Esophagus squamous epithelium (tissue), 5 donors: ENCODE measurements at regions not wholly inside any gene's neighbourhood (a gene's known extent, or its start where the extent isn't known, plus 50 kb on each side); places are given as distances from the start of the nearest gene placed in this dataset.

ENCODE experiments used
- DNase-seq: peaks from one replicate; lab custom pipeline; 2025; lab: John Stamatoyannopoulos, UW
- H3K27ac ChIP-seq, 4 donors: fragments of 200-600 bp; sonication (generic); one replicate each; pipeline ENCODE4 v1.5.1; 2016 to 2019; ENCODE audit warnings: mild to moderate bottlenecking in 1 of 4
- H3K27me3 ChIP-seq, 4 donors: fragments of 200-600 bp; sonication (generic); 1 replicate in 3 of 4; 2 replicates in 1 of 4; pipeline versions ENCODE4 v1.5.1 to v1.6.0; 2017 to 2021; ENCODE audit warnings: antibody characterized with exemption in 1 of 4
- H3K36me3 ChIP-seq, 3 donors: fragments of 200-600 bp; sonication (generic); one replicate each; pipeline ENCODE4 v1.5.1; 2016 to 2019
- H3K4me1 ChIP-seq, 3 donors: fragments of 200-600 bp; sonication (generic); one replicate each; pipeline ENCODE4 v1.5.1; 2017 to 2019
- H3K4me3 ChIP-seq, 4 donors: fragments of 200-600 bp; sonication (generic); 1 replicate in 3 of 4; 2 replicates in 1 of 4; pipeline ENCODE4 v1.5.1; 2016 to 2019; ENCODE audit warnings: mild to moderate bottlenecking in 2 of 4, moderate library complexity in 1 of 4
- H3K9me3 ChIP-seq, 3 donors: fragments of 200-600 bp; sonication (generic); one replicate each; pipeline ENCODE4 v1.5.1; 2016 to 2019
- POLR2A ChIP-seq, 4 donors: fragments of 450-650 bp; IDR thresholded peaks; one replicate each; pipeline ENCODE4 v1.6.1; 2017; ENCODE audit warnings: antibody characterized with exemption in 4 of 4, mild to moderate bottlenecking in 4 of 4, moderate library complexity in 3 of 4
- WGBS, 2 donors: methylation state at CpG; one replicate each; pipeline ENCODE4 v1.1.5; 2018; 5-methylcytosine and 5-hydroxymethylcytosine counted together
- intact Hi-C: fragments of 100-400 bp; cut with DNase I; formaldehyde crosslinking; loops from one replicate; pipeline ENCODE4 v1.15.0; 2022
- TF ChIP-seq, protein P1 (sequence below), 6 experiments: fragments of 450-650 bp in 4 of 6; fragments of 200-600 bp in 2 of 6; sonication (generic) in 2 of 6; IDR thresholded peaks; one replicate each; pipeline ENCODE4 v1.5.1; 2016 to 2019; ENCODE audit warnings: antibody characterized with exemption in 6 of 6, mild to moderate bottlenecking in 4 of 6, moderate library complexity in 4 of 6
- donor health status: DM: yes; HTN: yes; CAD: no.

DNA sequence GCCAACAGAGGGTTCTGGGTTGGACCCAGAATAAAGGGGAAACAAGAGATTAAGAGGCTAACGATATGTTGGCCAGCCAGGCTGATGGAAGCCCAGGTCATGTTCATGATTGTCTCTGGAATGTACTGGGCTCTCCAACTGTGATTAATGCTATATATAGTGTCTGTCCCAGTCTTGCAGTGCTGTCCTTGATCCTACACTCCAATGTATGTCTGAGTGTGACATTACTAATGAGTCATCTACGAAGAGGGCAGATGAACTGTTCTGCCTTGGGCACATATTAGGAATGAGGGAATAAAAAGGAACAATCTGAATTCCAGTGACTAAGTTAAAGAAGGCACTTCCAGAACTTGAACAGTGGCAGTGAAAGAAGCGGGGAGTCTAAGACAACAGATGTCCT lies 142.1 kb downstream of the PDGFRA start:
- Histone ChIP-seq H3K27ac (no peak overlapping the region), H3K9me3 (no peaks in the 10 kb centered on the region), H3K4me3 (no peak overlapping the region), H3K36me3 (no peaks in the 10 kb centered on the region), H3K4me1 (peaks cover 0 to 10% (median 0%) of the 10 kb centered on the region in 3 donors), H3K27me3 (no peaks in the 10 kb centered on the region)
- no peak for DNase-seq
- WGBS, 2 donors = 45 to 61% methylated on average over 3 of the region's 3 CpGs
- no peak for TF ChIP-seq POLR2A (IDR thresholded peaks at IDR 0.05)
- TF ChIP-seq, protein P1, sequence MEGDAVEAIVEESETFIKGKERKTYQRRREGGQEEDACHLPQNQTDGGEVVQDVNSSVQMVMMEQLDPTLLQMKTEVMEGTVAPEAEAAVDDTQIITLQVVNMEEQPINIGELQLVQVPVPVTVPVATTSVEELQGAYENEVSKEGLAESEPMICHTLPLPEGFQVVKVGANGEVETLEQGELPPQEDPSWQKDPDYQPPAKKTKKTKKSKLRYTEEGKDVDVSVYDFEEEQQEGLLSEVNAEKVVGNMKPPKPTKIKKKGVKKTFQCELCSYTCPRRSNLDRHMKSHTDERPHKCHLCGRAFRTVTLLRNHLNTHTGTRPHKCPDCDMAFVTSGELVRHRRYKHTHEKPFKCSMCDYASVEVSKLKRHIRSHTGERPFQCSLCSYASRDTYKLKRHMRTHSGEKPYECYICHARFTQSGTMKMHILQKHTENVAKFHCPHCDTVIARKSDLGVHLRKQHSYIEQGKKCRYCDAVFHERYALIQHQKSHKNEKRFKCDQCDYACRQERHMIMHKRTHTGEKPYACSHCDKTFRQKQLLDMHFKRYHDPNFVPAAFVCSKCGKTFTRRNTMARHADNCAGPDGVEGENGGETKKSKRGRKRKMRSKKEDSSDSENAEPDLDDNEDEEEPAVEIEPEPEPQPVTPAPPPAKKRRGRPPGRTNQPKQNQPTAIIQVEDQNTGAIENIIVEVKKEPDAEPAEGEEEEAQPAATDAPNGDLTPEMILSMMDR (IDR thresholded peaks at IDR 0.05) = no peak
- intact Hi-C loops = no loop called here

DNA sequence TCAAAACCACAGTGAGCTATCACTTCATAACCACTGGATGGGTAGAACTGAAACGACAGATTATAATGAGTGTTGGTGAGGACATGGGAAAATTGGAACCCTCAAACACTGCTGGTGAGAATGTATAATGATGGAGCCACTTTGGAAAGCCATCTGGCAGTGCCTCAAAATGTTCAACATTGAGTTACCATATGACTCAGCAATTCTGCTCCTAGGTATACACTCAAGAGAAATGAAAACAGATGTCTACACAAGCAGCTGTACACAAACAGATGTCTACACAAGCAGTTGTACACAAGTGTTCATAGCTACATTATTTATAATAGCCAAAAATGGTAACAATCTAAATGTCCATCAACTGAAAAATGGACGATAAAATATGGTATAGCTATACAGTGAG lies 143.9 kb downstream of the PDGFRA start:
- H3K27me3 ChIP-seq = no peaks in the 10 kb centered on the region
- no peak overlapping the region for H3K4me3 ChIP-seq
- TF ChIP-seq, protein P1 (IDR thresholded peaks at IDR 0.05) = no peak
- no peak for TF ChIP-seq POLR2A (IDR thresholded peaks at IDR 0.05)
- H3K9me3 ChIP-seq = no peaks in the 10 kb centered on the region
- no peaks in the 10 kb centered on the region for H3K36me3 ChIP-seq
- peaks cover 0 to 9% (median 0%) of the 10 kb centered on the region in 3 donors for H3K4me1 ChIP-seq
- WGBS, 2 donors = 72 to 84% methylated on average over 2 of the region's 2 CpGs
- H3K27ac ChIP-seq = no peak overlapping the region
- no peak for DNase-seq
- intact Hi-C loops = no loop called here

DNA sequence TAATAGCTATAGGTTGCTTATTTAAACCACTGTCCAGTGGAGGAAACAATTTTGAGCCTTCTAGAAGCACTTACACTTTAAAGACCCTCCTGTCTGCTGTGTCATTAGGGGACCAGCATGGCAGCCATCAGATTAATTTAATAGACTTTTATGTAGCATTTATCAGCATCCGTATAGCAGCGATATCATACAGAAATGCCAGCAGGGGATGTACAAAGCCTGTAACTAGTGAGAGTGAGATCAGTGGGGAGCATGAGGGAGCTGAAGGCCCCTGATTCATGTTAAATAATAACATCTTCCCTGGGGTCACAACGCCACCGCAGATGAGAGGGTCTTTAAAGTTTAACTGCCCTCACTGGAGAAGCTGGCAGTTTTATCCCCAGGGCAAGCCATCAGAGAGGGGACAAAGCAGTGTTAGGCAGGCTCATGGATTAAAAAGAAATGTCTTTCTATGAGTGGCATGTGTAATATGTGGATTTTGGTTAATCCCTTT lies 144.7 kb downstream of the PDGFRA start:
- WGBS, 2 donors = 88 to 98% methylated on average over 3 to 4 of the region's 4 CpGs
- Histone ChIP-seq H3K9me3 (no peaks in the 10 kb centered on the region), H3K36me3 (no peaks in the 10 kb centered on the region), H3K27ac (no peak overlapping the region), H3K4me3 (no peak overlapping the region), H3K4me1 (peaks cover 0 to under 1% (median 0%) of the 10 kb centered on the region in 3 donors), H3K27me3 (no peaks in the 10 kb centered on the region)
- no peak for DNase-seq
- TF ChIP-seq POLR2A (IDR thresholded peaks at IDR 0.05) = no peak
- TF ChIP-seq, protein P1 (IDR thresholded peaks at IDR 0.05) = no peak
- intact Hi-C loops = no loop called here

DNA sequence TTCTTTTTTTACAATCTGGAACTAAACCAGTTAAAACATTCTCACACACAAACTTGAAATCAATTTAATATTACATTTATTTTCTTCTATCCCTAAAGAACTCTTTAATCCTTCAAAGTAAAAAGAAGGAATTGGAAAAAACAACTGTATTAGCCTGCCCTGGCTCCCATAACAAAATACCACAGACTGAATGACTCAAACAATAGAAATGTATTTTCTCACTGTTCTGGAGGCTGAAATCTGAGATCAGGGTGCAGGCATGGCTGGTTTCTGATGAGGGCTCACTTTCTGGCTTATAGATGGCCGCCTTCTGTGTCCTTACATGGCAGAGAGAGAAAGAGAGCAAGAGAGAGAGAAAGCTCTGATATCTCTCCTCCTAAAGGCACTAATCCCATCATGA lies 149.4 kb downstream of the PDGFRA start:
- H3K4me1 ChIP-seq = no peaks in the 10 kb centered on the region
- H3K4me3 ChIP-seq = no peak overlapping the region
- H3K36me3 ChIP-seq = no peaks in the 10 kb centered on the region
- H3K27me3 ChIP-seq = no peaks in the 10 kb centered on the region
- intact Hi-C loops = no loop called here
- 89 to 100% methylated on average over 1 of the region's 1 CpG for WGBS, 2 donors
- no peak for DNase-seq
- TF ChIP-seq POLR2A (IDR thresholded peaks at IDR 0.05) = no peak
- TF ChIP-seq, protein P1 (IDR thresholded peaks at IDR 0.05) = no peak
- no peak overlapping the region for H3K27ac ChIP-seq
- no peaks in the 10 kb centered on the region for H3K9me3 ChIP-seq

DNA sequence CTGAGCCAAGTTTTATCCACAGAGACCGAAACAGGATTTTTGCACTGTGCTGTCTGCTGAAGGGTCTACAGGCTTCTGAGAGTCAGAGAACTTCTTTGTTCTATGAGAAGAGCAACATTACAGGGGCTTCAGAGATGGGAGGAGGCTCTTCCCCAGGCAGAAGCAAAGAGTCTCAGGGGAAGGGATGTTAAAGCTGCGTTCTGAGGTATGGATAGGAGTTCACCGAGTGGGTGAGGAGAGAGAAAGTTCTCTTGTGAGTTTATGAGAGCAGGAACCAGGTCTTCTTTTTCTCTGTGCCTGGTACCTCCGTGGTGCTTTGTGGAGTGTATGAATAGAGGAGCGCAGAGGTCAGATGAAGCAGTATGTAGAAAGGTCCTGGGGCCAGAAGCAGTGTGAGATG lies 155.1 kb downstream of the PDGFRA start:
- no peak for TF ChIP-seq POLR2A (IDR thresholded peaks at IDR 0.05)
- WGBS, 2 donors = 83 to 85% methylated on average over 5 of the region's 5 CpGs
- Histone ChIP-seq H3K4me3 (no peak overlapping the region), H3K9me3 (no peaks in the 10 kb centered on the region), H3K4me1 (peaks cover 0 to 3% (median 0%) of the 10 kb centered on the region in 3 donors), H3K27me3 (no peaks in the 10 kb centered on the region), H3K36me3 (no peaks in the 10 kb centered on the region), H3K27ac (no peak overlapping the region)
- no peak for DNase-seq
- intact Hi-C loops = no loop called here

DNA sequence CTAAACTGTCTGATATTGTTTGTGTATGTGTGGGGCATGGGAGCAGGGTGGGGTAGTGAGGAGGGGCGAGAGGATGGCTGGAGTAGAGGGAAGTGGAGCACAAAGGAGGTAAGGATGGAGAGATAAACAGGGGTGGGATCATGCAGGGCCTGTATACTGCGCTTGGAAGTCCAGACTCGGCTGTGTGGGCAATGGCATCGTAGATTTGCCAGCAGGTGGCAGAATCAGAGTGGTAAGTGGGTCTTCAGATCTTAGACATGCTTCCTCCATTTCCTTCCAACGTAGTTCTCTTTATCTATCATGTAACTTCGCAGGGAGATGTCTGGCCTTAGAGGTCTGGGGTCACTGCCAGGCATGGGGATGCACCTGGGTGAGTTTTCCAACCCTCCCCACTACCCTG lies 155.5 kb downstream of the PDGFRA start:
- intact Hi-C loops = no loop called here
- Histone ChIP-seq H3K9me3 (no peaks in the 10 kb centered on the region), H3K36me3 (no peaks in the 10 kb centered on the region), H3K27ac (no peak overlapping the region), H3K4me1 (peaks cover 0 to 3% (median 0%) of the 10 kb centered on the region in 3 donors), H3K27me3 (no peaks in the 10 kb centered on the region), H3K4me3 (no peak overlapping the region)
- no peak for TF ChIP-seq POLR2A (IDR thresholded peaks at IDR 0.05)
- TF ChIP-seq, protein P1 (IDR thresholded peaks at IDR 0.05) = peak in 4 of 6 experiments; percentile 36 to 58 (median 46)
- 29 to 44% methylated on average over 6 of the region's 6 CpGs for WGBS, 2 donors
- DNase-seq = no peak
